NCI-H446 treated with DMSO at 0.1 percent for 48 hours (cell line): ENCODE measurements at regions not wholly inside any gene's neighbourhood (a gene's known extent, or its start where the extent isn't known, plus 50 kb on each side); places are given as distances from the start of the nearest gene placed in this dataset.
"Not testable (repeated sequence)": the region's sequence is repeated elsewhere in the genome, so short reads cannot be mapped to it uniquely, and the experiment has no call there.

Experiments used
- DNase-seq: peaks from one replicate; lab custom pipeline; 2025; lab: John Stamatoyannopoulos, UW

- DNase-seq, result no peak
Observed at GRCh38 chr19:34034318-34034846, 137.9 kb upstream of the LSM14A start.

- no peak for DNase-seq
Observed at GRCh38 chr19:34041925-34042521, 130.3 kb upstream of the LSM14A start.

- no peak for DNase-seq
Observed at GRCh38 chr19:34044021-34044420, 128.3 kb upstream of the LSM14A start.

- no peak for DNase-seq
Observed at GRCh38 chr19:34049944-34050343, 122.4 kb upstream of the LSM14A start.

GRCh38 chr19:34050430-34050829, 121.9 kb upstream of the LSM14A start:
- not testable (repeated sequence) for DNase-seq

- DNase-seq, result no peak
Observed at GRCh38 chr19:34051255-34051654, 121.0 kb upstream of the LSM14A start.

- no peak for DNase-seq
Observed at GRCh38 chr19:34057155-34057554, 115.1 kb upstream of the LSM14A start.

- no peak for DNase-seq
Observed at GRCh38 chr19:34066007-34066643, 106.2 kb upstream of the LSM14A start.

- DNase-seq, result no peak
Observed at GRCh38 chr19:34067861-34068271, 104.4 kb upstream of the LSM14A start.

GRCh38 chr19:34075661-34076091, 96.6 kb upstream of the LSM14A start:
- no peak for DNase-seq

GRCh38 chr19:34082289-34083077, 89.8 kb upstream of the LSM14A start:
- DNase-seq, result no peak

- DNase-seq, result no peak
Observed at GRCh38 chr19:34084396-34085145, 87.7 kb upstream of the LSM14A start.

GRCh38 chr19:34085336-34085735, 87.0 kb upstream of the LSM14A start:
- DNase-seq, result no peak

GRCh38 chr19:34088292-34088691, 84.0 kb upstream of the LSM14A start:
- DNase-seq, result no peak

GRCh38 chr19:34089566-34089965, 82.7 kb upstream of the LSM14A start:
- no peak for DNase-seq

- no peak for DNase-seq
Observed at GRCh38 chr19:34094960-34095359, 77.3 kb upstream of the LSM14A start.

GRCh38 chr19:34095411-34095810, 76.9 kb upstream of the LSM14A start:
- DNase-seq, result not testable (repeated sequence)

GRCh38 chr19:34096020-34096915, 76.0 kb upstream of the LSM14A start:
- DNase-seq, result peak; percentile 18

- no peak for DNase-seq
Observed at GRCh38 chr19:34104096-34104495, 68.2 kb upstream of the LSM14A start.

- DNase-seq, result no peak
Observed at GRCh38 chr19:34104557-34104956, 67.7 kb upstream of the LSM14A start.

GRCh38 chr19:34109596-34109995, 62.7 kb upstream of the LSM14A start:
- DNase-seq, result no peak
